G401 (cell line): ENCODE measurements at regions not wholly inside any gene's neighbourhood (a gene's known extent, or its start where the extent isn't known, plus 50 kb on each side); places are given as distances from the start of the nearest gene placed in this dataset.

Experiments used
- DNase-seq: peaks from one replicate; pipeline ENCODE4 v3.0.0-alpha.2; 2015; ENCODE audit warnings: low spot score
- in situ Hi-C: cut with HindIII; loops from 2 replicates; pipeline ENCODE4 v1.10.0; 2016; ENCODE audit warnings: low sequenced_read_pairs, mixed read lengths

GRCh38 chr18:56332371-56332770, 306.0 kb downstream of the TXNL1 start:
- DNase-seq, result no peak
- in situ Hi-C loops, result no loop called here

DNA sequence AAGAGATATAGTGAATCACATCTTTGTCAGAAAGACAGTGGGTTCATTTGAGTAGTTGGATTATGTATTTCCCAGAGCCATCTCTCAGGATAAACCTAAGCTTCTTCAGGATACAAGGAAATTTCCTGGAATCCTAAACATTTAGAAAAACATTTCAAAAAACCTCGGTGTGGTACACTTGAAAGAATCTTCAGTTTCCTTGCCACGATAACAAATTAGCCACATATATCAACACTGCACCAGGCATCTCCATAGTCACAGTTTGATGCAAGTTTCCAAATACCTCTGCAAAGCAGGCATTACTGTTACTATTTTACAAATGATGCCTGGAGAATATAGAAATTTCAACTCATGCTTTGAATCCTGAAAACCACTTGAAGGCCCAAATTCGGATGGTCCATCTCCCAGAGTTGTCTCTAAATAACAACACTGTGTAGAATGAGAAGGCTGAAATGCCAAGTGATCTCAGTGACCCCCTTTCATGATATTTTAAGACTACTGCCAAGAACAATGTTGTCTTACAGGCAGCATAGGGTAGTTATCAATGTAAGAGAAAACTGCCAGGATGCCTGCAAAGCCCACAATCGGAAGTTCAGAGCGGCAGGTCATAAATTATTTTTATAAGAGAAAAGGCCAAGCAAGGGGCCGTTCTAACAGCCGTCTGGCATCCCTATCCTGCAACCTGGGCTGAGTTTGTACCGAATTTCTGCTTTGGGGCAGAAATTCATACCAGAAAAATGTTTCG, 307.9 kb downstream of the TXNL1 start:
- in situ Hi-C loops, result no loop called here
- DNase-seq, result no peak

- no peak for DNase-seq
- in situ Hi-C loops, result no loop called here
Observed at GRCh38 chr18:56329536-56329935, 308.9 kb downstream of the TXNL1 start.

DNA sequence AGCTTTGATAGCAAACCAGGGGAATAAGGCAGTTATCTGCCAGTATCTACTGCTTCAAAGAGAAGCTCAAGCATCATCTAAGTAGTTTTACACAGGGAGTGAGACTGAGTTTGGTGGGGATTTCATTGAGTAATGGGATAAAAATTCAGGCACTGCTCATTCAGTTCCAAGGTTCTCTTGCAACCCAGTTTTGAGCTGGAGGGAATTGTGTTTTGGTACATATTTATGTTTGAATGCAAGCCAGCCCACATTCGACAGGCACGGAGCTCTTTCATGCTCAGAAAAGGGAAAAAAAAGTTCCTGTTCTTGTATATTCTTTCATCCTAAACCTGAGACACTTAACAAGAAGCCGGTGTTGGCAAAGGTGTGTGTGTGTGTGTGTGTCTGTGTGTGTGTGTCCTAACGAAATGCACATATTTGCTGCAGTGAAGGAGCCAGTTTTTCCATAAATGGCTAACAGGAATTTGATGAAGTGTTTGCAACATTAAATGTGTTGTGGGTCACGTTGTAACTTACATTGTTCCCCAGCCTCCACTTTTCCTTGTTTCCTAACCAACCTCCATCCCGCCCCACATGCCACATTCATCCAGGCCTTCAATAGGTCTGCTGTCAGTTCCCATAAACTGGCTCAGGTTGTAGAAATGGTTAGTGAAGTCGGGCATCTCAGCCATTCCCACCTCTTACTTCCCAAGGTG, 311.1 kb downstream of the TXNL1 start:
- in situ Hi-C loops, result no loop called here
- no peak for DNase-seq

DNA sequence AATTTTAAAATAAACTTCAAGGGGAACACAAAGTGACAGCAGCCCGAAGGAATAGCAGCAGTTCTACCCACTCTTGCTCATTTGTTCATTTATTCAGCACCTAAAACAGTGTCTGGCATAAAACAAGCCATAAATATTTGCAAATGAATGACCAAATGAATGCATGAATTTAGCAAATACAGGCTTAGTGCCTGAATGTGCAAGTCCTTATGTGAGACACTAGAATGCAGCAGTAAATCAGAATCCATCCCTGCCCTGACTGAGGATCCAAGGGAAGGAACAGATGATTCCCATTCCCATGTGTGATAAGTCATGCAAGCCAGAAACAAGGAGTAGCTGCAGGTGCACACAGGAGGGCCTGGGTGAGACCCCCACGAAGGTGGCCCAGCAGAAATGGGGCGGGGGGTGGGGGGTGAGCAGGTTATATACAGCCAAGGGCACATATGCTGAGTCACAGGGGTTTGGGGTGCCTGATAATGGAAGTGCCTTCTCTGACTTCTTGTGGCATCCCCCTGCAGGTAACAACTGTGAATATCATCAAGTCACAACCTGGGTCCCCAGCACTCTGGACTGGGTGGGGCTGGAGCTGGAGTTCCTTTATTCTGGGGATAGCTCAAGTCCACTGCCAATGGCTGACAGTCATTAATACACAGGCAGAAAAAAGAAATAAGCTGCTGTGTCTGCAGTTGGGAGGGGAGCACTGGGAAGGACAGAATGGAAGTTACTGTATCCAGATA, 311.9 kb downstream of the TXNL1 start:
- no peak for DNase-seq
- in situ Hi-C loops, result no loop called here

DNA sequence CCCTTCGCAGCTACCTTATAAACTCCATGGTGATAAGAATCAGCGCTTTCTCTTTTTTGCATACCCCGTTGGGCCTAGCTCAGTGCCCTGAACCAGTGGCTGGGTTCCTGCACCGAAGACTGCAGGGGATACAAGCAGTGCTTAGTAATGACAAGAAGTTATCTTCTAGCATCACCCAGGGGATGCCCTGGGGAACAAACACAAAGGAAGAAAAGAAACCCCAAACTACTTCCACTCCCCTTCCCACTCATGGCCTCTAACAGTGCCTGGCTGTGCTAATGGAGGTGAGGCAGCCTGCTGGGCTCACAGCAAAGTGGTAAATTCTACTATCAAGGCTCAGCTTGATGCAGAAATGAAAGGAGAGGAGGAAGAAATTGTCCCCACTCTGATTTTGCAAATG, 314.7 kb downstream of the TXNL1 start:
- in situ Hi-C loops, result no loop called here
- DNase-seq, result no peak

GRCh38 chr18:56322406-56322805, 316.0 kb downstream of the TXNL1 start:
- no peak for DNase-seq

DNA sequence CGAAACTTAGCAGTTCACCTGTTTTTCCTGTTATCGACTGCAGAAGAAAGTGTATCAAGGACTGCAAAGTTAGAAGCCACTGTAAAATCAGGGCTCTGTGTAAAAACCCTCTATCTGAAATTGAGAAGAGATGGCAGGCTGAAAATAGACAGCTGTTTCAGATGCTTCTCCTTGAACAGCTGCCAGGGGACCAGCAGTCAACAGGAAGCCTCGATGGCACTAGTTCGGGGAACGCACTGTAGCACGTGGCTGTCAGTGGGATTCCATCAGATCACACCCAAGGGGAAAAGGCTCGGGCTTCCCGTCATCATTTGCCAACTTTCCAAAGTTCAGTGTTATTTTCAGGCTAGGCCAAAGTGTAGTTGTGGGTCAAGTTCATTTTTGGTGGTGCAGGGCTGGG, 316.9 kb downstream of the TXNL1 start:
- in situ Hi-C loops, result no loop called here
- DNase-seq, result no peak

More at GRCh38 chr18:56322406-56322805, 316.0 kb downstream of the TXNL1 start:
- in situ Hi-C loops, result no loop called here

GRCh38 chr18:56319953-56320352, 318.4 kb downstream of the TXNL1 start:
- DNase-seq, result no peak
- in situ Hi-C loops, result no loop called here

GRCh38 chr18:56316727-56317126, 321.7 kb downstream of the TXNL1 start:
- in situ Hi-C loops, result no loop called here
- no peak for DNase-seq

GRCh38 chr18:56315363-56315762, 323.0 kb downstream of the TXNL1 start:
- DNase-seq, result no peak
- in situ Hi-C loops, result no loop called here

- peak; percentile 21 for DNase-seq
- in situ Hi-C loops, result no loop called here
Observed at GRCh38 chr18:56314396-56314795, 324.0 kb downstream of the TXNL1 start.

DNA sequence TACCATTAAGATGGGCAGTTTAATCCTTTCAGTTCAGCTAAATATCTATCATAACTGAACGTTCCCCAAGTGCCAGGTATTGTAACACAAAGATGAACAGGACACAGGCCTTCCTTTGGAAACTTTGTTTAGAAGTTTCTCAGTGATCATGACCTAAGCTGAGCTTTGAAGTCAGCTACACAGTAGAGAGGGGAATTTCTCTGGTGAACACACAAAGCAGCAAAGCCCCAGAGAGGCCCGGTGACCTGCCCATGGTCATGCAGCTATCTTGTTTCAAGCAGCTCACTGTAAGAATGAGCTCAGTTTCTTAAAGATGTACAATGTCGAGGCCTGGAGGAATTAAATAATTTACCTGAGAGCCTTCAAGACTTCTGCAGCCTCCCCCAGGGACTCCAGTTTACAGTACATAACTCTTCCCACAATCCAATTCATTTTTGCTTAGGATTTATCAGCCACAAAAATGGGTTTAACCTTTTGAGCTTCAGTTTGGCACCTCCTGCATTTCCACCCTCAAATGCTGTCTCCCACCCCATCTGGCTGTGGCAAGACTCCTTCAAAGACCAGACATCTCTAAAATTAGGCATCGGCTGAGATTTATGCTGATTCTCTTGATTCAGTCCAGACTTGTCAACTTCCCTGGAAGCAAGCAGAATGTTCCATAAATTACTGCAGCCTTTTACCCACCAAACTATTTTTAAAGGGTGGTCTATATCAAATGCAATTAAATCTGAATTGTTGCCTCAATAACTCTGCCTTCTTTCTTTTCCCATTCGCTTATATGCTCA, 325.6 kb downstream of the TXNL1 start:
- in situ Hi-C loops, result no loop called here
- DNase-seq, result no peak

DNA sequence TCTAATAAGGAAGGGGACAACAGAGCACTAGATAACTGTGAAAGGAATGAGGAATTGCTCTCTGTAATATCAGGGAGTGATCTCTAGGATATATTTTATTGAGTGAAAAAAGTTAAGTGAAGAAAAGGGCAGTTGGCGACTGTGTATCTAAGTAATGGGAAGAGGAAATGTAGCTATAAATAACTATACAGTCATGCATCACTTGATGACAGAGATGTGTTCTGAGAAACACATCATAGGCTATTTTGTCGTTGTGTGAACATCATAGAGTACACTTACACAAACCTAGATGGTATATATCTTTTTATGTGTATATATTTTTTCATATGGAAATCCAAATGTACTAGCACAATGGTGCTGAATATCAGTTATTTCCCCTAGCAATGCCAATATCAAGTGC, 329.3 kb downstream of the TXNL1 start:
- no peak for DNase-seq
- in situ Hi-C loops, result no loop called here

DNA sequence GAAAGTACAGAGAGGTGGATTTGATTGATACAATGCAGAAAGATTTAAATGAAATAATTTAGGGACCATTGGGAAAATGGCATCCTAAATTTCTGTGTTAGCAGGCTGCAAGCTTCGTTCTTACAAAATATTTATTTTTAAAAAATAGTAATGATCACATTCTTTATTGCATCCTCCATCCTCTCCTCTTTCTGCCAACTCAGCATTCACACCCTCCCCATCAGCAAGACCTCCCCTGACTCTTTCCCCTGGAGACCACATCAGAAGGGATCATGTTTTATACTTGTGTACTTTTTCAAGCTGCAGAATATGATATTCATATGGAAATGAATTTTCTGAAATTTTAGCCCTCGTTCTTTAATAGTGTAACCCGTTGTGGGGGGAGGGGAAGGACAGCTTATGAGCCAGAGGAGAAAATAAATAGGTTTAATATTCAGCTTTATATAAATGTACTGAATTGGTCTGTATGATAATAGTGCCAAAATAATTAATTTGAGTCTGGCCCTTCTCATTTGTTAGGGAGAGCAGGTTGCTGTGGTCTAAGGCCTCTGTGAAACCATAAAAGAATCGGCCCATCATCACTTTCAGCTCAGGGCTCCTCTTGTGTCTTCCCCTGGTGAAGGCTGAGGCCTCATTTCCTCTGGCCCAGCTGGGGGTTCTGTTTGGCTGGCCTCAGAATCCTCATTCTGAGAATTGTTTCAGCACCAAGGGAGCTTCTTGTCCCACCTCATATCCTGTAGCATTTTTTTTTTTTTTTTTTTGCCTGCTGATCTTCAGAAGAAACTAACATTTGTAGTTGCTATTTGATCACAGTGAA, 330.8 kb downstream of the TXNL1 start:
- DNase-seq, result no peak
- in situ Hi-C loops, result no loop called here

GRCh38 chr18:56306797-56307196, 331.6 kb downstream of the TXNL1 start:
- in situ Hi-C loops, result no loop called here

DNA sequence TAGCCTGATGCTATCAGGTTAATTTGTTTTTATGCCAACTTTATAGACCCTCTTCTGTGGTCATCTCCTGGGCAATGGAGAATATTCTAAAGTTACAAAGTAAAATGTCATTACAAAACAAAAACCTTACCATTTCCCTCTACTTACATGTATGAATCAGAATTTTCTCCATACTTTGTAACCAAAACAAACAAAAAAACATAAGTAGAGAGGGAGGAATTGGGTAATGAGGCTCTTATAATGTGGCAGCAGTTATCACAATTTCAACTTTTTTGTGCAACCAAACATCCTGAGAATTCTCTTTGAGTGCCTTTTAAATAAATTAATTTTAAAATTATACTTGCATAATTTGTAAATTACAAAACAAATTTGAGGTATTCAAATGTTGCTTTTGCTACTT, 332.8 kb downstream of the TXNL1 start:
- in situ Hi-C loops, result no loop called here

More at GRCh38 chr18:56306797-56307196, 331.6 kb downstream of the TXNL1 start:
- no peak for DNase-seq

GRCh38 chr18:56302156-56302555, 336.2 kb downstream of the TXNL1 start:
- peak; percentile 82 for DNase-seq
- in situ Hi-C loops, result no loop called here

More for the DNA sequence above, 332.8 kb downstream of the TXNL1 start:
- DNase-seq, result no peak

- DNase-seq, result no peak
- in situ Hi-C loops, result no loop called here
Observed at GRCh38 chr18:56299740-56300139, 338.7 kb downstream of the TXNL1 start.
